ENCODE measurements at regions not wholly inside any gene's neighbourhood (a gene's known extent, or its start where the extent isn't known, plus 50 kb on each side); places are given as distances from the start of the nearest gene placed in this dataset.

GRCh38 chr10:44731283-44731682, 179.9 kb upstream of the TMEM72 start:
- TF ChIP-seq CTCF (IDR thresholded peaks at IDR 0.05; ENCODE audit: insufficient read depth, low read length, poor library complexity, severe bottlenecking) (no peak), EZH2phosphoT487 (conservative IDR thresholded peaks at IDR 0.05; ENCODE audit: low read length) (no peak)
